ENCODE measurements at regions not wholly inside any gene's neighbourhood (a gene's known extent, or its start where the extent isn't known, plus 50 kb on each side); places are given as distances from the start of the nearest gene placed in this dataset.
"Not testable (repeated sequence)": the region's sequence is repeated elsewhere in the genome, so short reads cannot be mapped to it uniquely, and the experiment has no call there.

DNA sequence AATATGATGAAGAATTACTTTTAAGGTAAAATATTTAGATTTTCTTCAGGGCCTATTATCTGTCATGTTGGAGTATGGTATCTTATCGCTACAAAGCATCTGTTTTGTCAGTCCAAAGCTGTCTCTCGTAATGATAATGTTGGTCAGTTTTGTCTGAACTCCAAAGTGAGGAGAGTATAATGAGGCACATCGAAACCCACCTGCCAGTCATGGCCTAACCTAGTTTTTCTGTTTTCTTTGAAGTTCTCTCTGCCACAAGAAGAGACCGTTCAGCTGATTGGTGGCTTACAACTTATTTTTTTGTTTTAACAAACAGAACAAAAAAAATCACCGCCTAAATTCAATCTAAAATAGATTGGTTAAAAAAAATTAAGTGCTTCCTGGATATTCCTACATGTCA lies 1387.9 kb downstream of the RPIA start:
- DNase-seq = no peak

DNA sequence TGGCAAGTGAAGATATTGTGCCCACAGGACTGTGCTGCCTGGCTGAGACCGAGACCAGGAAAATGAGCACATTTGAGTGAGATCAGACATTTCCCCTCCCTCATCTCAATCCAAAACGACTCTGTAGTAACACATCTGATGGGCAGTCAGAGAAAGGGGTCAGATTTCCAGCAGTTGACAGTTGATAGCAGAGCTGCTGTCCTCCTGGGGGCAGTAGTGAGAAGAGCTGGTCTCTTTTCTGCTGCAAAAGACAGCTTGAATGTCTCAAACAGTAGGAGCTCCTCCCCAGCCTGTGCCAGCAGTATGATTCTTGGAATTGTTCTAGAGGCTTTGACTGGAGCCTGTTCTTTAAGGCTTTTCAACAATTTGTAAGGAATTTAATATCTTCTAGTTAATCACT lies 1396.3 kb downstream of the RPIA start:
- DNase-seq = not testable (repeated sequence)

DNA sequence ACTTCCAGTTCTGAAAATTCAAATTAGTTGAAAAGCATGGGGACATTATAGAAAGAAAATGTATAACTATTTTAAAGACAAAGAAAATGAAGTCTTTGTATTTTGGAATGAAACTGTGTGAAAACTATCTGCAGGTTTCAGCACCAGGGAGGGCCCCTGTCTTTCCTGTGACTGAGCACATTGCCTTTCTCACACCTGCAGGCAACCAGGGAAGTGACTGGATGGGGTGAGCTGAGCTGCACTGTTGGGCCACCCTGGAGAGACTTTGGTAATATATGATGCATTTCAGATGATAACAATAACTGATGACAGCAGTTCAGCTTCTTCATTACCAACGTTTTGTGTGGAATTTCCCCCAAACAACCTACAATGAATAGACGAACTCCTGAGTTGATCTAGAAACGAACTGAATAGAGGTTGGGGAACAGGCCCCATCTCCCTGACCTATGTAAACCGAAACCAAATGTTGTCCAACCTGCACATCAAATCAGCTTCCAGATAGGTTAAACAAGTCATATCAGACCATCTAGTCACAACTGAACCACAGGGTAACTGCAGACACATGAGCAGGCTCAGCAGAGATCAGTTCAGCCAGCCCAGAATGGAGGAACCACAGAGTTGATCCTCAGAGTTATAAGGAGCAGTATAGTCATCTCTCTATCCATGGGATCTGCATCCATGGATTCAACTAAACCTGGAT lies 1402.2 kb downstream of the RPIA start:
- not testable (repeated sequence) for DNase-seq

DNA sequence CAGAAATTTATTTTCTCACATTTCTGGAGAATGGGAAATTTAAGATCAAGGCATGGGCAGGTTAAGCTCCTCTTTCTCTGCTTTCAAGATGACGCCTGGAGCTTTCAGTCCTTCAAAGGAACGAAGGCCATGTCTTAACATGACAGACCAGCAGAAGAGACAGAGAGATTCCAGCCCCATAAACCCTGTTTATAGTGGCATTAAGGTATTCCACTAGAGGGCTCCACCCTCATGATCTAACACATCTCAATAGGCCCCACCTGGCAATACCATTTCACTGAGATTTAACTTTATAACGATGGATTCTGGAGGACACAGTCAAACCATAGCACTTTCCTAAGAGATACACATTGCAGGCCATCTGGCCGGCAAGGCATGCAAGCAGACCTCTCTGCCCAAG lies 1406.1 kb downstream of the RPIA start:
- not testable (repeated sequence) for DNase-seq

DNA sequence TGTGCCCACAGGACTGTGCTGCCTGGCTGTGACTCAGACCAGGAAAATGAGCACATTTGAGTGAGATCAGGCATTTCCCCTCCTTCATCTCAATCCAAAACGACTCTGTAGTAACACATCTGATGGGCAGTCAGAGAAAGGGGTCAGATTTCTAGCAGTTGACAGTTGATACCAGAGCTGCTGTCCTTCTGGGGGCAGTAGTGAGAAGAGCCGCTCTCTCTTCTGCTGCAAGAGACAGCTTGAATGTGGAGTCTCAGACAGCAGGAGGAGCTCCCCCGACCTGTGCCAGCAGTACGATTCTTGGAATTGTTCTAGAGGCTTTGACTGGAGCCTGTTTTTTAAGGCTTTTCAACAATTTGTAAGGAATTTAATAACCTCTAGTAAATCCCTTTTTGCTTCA lies 1413.7 kb downstream of the RPIA start:
- DNase-seq = peak; percentile 1

DNA sequence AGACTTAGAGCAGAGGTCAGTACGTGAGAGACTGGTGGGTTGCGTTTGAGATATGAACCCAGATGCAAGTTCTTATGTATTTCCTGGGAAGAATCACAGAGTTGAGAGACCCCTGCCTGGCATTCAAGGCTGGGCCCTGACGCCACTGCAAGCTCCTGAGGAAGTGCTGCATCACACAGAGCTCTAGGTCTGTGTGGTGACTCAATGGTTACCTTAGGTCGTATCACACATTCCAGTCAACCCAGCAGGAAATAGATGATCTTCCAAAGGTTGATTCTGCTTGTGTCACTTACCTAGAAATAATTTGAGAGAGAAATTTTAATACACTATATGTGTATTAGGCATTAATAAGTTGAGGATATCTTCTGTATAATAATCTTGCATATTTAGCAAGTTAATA lies 1431.9 kb downstream of the RPIA start:
- not testable (repeated sequence) for DNase-seq

DNA sequence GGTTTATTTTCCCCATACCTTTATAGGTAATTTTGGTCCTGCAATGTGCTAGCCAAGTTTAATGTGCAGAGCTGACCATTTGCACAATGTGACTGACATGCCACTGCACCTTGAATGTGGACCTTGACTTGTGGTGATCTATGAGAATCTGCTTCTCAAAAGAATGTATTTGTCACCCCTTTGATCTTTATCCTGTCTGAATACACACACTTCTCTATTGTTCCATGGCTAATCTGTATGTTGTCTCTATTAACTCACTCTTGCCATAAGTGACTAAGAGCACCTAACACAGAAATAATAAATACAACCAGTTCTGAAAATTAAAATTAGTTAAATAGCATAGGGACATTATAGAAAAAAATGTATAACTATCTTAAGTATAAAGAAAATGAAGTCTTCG lies 1447.6 kb downstream of the RPIA start:
- DNase-seq = not testable (repeated sequence)

DNA sequence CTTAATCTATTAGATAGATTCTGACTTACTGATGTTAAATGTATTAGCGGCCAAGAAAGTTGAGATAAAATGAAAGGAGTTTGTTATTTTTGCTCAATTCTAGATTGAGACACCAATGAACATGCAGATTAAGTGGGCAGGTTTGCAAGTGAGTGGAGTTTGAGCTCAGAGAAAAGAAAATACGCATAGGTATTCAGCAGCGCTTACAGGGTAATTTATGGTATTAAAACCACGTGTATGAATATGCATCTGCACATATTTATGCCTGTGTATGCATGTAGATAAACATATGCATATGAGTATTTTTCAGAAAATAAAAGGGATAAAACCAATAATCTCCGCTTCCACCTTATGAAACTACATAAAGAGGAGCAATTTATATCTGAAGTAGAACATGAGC lies 1450.1 kb downstream of the RPIA start:
- not testable (repeated sequence) for DNase-seq

DNA sequence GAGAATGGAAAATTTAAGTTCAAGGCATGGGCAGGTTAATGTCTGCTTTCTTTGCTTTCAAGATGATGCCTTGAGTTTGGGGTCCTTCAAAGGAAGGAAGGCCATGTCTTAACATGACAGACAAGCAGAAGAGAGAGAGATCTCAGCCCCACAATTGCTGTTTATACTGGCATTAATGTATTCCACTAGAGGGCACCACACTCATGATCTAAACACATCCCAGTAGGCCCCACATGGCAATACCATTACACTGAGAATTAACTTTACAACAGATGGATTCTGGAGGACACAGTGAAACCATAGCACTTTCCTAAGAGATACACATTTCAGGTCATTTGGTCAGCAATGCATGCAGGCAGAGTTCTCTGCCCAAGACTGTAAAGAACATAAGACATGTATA lies 1460.3 kb downstream of the RPIA start:
- DNase-seq = not testable (repeated sequence)

DNA sequence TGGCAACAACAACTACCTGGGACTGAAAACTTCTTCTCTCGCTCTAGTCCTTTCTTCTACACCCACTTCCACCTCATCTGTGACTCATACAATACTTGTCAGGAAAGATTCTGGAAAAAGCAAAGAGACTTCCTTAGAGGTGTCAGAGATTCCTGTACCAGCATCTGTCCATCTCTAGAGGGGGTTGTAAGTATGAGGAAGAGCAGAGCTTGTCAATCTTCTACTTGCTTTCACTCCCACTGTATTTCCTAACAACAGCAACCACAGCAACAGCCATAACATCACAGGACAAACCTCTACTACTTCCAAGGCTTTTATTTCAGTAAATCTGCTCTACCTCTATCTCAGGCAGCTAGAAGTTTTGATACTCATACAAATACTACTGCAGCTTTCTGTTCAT lies 1479.5 kb downstream of the RPIA start:
- not testable (repeated sequence) for DNase-seq

DNA sequence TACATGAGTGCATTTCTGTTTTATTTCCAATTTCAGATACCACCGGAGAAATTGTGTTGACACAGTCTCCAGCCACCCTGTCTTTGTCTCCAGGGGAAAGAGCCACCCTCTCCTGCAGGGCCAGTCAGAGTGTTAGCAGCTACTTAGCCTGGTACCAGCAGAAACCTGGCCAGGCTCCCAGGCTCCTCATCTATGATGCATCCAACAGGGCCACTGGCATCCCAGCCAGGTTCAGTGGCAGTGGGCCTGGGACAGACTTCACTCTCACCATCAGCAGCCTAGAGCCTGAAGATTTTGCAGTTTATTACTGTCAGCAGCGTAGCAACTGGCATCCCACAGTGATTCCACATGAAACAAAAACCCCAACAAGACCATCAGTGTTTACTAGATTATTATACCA lies 1481.6 kb downstream of the RPIA start:
- DNase-seq = not testable (repeated sequence)

DNA sequence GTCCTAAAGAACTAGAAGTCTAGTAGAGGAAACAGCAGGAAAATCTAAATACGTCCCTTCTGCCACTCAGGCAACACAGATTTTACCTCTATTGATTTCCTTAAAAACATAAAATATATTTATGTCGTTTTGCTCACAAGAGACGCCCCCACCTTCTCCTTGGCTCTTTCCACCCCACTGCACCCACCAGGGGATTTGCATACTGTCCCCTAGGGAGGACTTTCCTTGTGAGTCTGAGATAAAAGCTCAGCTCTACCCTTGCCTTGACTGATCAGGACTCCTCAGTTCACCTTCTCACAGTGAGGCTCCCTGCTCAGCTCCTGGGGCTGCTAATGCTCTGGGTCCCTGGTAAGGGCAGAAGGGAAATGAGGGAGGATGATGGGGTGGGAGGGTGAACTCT lies 1488.1 kb downstream of the RPIA start:
- not testable (repeated sequence) for DNase-seq

DNA sequence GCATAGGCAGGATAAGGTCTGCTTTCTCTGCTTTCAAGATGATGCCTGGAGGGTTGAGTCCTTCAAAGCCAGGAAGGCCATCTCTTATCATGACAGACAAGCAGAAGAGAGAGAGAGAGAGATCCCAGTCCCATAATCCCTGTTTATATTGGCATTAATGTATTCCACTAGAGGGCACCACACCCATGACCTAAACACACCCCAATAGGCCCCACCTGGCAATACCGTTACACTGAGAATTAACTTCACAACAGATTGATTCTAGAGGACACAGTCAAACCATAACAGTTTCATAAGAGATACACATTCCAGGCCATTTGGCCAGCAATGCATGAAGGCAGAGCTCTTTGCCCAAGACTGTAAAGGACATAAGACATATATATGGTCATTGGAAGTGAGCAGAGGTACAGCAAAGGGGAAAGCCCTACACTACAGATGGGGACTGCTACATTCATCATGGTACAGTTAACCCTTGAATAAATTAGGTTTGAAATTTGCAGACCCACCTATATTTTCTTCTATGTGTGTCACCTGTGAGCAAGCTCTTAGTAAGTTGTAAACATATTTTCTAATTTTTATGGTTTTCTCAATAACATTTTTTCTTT lies 1516.1 kb downstream of the RPIA start:
- DNase-seq = no peak

DNA sequence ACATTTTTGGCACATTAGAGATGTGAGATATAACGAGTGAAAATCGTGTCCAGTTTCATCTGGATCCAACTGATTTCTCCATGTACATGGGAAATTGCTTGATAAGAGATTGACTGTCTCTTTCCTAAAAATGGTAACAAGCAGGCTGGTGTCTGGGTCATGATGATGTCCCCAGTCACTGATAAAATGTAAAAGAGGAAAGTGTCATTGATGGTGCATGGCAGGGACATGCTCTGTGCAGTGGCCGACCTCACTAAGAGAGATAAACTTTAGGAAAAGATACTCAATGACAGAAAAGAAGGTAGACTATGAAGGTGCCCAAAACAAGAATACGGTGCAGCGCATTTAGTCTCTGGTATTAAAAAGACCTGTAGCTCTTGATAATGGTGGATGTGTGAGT lies 1517.5 kb downstream of the RPIA start:
- DNase-seq = no peak

DNA sequence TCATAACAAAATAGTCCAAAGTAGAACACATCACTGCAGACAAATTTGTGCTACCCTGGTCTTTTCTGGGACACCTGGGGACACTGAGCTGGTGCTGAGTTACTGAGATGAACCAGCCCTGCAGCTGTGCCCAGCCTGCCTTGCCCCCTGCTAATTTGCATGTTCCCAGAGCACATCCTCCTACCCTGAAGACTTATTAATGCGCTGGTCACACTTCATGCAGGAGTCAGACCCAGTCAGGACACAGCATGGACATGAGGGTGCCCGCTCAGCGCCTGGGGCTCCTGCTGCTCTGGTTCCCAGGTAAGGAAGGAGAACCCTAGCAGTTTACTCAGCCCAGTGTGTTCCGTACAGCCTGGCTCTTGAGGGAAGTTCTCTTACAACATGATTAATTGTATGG lies 1518.3 kb downstream of the RPIA start:
- no peak for DNase-seq

DNA sequence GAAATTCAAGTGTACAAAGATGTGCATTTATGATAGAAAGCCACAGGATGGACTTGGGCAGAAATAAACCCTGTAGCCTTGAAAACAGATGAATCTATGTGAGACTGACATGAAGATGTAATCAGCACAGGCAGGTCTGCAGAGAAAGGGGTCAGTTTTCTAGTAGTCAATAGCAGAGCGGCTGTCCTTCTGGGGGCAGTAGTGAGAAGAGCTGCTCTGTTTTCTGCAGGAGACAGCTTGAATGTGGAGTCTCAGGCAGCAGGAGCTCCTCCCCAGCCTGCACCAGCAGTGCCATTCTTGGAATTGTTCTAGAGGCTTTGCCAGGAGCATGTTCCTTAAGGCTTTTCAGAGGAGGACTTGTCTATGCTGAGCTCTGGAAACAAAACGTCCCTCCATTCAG lies 1524.4 kb downstream of the RPIA start:
- DNase-seq = not testable (repeated sequence)

DNA sequence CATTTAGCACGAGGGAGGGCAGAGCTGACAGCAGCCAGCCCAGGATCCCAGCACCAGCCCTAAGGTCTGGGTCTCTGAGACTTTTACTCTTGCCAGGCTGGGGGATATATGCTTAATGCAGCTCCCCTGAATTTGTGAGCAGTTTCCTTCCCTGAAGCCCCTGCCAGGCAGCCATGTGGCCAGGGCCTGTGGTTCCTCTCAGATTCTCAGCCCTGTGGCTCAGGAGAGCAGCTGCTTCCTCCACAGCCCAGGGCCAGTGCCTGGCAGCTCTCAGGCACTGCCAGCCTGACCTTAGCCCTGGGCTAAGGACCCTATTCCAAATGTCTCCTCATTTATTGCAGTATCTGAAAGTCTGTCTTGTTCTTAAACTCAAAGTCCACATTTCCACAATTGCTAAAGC lies 1525.3 kb downstream of the RPIA start:
- DNase-seq = not testable (repeated sequence)

DNA sequence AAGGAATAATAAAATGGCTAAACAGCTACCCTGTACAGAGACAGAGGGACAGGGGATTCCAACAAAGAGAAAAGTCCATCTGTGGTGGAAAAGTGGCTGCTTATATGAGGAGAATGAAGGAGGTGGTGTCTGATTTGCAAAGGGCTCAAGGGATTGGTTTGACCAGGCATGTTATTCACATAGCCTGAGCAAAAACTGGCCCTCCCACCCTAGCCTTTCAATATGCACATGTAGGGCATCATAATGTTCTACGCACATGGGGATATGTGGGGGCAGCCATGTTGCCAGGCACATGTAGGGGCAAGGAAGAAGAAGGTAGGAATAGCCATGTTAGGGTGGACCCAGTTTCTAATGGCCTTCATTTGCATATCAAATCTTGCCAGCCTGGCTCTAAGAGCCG lies 1527.1 kb downstream of the RPIA start:
- not testable (repeated sequence) for DNase-seq

DNA sequence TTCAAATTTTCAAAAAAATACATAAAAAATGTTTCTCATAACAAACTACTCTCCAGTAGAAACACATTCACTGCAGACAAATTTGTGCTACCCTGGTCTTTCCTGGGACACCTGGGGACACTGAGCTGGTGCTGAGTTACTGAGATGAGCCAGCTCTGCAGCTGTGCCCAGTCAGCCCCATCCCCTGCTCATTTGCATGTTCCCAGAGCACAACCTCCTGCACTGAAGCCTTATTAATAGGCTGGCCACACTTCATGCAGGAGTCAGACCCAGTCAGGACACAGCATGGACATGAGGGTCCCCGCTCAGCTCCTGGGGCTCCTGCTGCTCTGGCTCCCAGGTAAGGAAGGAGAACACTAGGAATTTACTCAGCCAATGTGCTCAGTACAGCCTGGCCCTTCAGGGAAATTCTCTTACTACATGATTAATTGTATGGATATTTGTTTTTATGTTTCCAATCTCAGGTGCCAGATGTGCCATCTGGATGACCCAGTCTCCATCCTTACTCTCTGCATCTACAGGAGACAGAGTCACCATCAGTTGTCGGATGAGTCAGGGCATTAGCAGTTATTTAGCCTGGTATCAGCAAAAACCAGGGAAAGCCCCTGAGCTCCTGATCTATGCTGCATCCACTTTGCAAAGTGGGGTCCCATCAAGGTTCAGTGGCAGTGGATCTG lies 1529.3 kb downstream of the RPIA start:
- DNase-seq = not testable (repeated sequence)

DNA sequence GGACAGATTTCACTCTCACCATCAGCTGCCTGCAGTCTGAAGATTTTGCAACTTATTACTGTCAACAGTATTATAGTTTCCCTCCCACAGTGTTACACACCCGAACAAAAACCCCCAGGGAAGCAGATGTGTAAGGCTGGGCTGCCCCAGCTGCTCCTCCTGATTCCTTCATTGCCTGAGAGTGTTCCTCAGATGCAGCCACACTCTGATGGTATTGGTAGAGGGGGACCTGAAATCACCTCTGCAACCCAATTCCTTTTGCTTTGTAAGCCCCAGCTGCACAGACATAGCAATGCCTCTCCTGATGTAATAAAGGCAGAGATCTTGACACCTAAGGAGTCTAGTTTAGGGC lies 1529.8 kb downstream of the RPIA start:
- DNase-seq = no peak

DNA sequence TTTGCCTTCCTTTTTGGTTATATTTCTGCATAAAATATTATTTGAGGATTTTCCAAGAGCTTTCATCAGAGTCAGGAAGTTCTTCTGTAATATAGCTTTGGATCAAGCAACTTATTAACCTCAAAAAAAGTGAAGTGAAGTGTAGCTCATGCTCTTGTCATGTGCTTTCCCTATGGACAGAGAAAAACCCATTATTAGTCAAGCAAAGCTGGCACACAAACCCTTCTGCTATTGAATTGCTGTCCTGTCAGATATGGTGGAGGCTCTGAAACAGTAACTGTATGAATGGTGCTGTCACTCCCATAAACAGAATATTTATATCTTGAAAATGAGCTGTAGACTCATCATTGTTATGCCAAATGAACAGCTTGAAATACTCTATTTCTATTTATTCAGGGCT lies 1533.3 kb downstream of the RPIA start:
- not testable (repeated sequence) for DNase-seq

DNA sequence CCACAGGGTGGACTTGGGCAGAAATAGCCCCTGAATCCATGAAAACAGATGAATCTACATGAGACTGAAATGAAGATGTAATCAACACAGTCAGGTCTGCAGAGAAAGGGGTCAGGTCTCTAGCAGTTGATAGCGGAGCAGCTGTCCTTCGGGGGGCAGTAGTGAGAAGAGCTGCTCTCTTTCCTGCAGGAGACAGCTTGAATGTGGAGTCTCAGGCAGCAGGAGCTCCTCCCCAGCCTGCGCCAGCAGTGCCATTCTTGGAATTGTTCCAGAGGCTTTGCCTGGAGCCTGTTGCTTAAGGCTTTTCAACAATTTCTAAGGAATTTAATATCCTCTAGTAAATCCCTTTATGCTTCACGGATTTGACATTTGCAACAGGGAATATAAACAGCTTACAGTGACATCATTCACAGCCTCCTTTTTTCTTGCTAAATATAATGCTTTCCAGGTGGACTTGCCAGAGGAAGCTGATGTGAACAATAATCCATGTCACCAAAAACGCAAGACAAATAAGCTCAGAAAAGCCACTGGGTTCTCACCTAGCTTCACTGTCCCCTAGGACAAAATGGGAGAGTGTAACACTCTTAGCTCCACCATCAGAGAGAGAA lies 1535.1 kb downstream of the RPIA start:
- DNase-seq = not testable (repeated sequence)

DNA sequence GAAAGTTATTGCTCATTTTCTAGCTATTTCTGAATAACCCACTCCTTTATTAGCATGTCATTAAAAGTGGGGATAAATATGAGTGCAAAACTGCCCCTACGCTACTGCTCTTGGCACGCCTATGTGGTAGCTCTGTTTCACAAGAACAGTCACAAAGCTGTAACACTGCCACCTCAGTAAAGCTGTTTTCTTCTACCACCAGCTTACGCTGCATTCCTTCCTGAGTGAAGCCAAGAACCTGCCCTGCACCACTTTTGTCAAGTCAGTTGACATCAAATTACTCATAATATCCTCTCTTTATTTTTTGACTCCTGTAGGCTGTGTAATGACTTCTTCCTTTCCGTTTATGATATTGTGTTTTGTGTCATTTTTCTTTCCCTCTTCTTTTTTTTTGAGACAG lies 1539.7 kb downstream of the RPIA start:
- DNase-seq = not testable (repeated sequence)

DNA sequence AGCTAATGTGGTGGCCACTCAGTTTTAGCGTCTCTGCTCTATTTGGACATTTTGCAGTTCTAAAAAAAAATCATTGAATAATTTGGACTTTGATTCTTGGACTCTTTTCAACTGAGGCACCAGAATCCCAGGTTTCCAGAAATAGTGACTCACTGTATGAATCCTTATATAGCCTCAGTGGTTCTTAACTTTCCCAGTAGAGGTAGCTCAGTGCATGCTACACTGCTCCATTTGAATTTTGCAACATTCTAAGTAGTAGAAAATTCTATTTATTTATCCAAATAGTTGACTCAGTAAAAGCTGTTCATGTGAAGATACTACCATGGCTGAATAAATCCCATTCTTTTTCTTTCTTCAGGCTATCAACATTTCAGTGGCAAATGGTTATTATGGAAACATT lies 1544.0 kb downstream of the RPIA start:
- not testable (repeated sequence) for DNase-seq
